ENCODE measurements at regions not wholly inside any gene's neighbourhood (a gene's known extent, or its start where the extent isn't known, plus 50 kb on each side); places are given as distances from the start of the nearest gene placed in this dataset.

DNA sequence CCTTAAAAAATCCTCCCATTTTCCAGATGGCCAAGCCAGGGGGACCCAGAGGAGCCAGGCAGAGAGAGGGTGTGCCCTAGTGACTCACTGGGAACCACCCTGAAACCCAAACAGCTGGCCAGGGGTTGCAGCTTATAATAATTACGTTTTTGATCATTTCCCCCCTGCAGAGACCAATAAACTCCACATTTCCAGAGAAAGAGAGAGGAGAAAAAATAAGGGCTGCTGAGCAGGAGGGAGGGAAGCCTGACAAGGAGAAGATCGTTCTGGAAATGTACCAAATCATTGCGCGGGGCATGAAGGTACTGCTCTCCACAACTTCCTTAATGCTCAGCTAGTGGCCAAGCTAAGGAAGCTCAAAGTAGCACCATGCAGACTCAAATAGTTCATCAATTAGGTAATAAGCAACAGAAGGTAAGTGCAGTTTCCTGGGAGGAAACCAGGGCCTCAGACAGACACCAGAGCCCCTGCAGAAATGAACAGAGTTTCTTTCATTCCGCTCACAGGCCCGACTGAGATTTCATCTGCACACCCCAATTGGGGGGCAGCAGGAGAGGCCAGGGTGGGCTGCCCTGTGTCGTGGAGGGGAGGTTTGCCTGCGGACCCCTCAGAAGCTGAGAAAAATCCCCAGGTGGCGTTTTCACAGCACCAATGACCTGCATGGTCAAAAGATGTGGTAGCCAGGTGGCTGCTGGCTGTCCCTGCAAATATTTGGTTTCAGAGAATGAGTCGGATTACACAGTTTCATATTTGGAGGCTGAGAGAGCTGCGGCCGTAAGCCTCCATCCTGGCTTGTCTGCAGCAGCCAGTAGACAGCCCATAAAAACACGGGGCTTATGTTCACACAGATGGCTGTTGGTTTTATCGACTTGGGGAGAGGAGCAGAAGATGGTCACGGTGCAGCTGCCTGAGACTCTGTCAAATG is 153.2 kb upstream of the LYZL2 start:
- Histone ChIP-seq H3K4me1 (ENCODE audit: control insufficient read depth, insufficient read depth, low read length) (peaks cover 53% of the 10 kb centered on the region), H3K9me3 (ENCODE audit: control insufficient read depth, insufficient read depth, low read length) (no peaks in the 10 kb centered on the region), H3K36me3 (ENCODE audit: control insufficient read depth, insufficient read depth, low read length) (no peaks in the 10 kb centered on the region), H3K27me3 (ENCODE audit: control insufficient read depth, insufficient read depth, low read length) (no peaks in the 10 kb centered on the region), H3K4me3 (ENCODE audit: low read depth, low read length) (no peak overlapping the region), H3K27ac (ENCODE audit: low read depth, low read length) (peak overlapping the region; percentile 93)
- WGBS (ENCODE audit: insufficient coverage): 51% methylated on average over 11 of the region's 15 CpGs
- peak in 2 of 6 donors; percentile 72 for DNase-seq (ENCODE audit: low read depth in 4 of 6, low spot score in 6 of 6)

DNA sequence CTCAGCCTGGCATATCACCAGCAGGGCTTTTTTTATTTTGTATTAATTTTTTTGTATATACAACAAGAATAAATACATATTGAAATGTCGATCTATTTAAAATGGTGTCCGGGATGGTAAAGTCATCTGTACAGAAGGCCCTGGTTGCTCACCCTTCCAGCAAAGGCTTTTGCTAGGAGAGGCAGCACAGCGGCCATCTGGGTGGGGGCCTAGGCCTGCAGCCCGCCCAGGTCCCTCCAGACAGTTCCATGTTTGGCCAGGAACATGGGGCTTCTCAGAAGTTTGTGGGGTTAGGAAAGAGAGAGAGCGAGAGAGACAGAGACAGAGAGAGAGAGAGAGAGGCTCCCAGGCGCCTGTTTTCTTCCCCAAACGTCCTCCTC is 152.6 kb upstream of the LYZL2 start:
- 47% methylated on average over 3 of the region's 7 CpGs for WGBS (ENCODE audit: insufficient coverage)
- H3K27ac ChIP-seq (ENCODE audit: low read depth, low read length): peak overlapping the region; percentile 93
- H3K27me3 ChIP-seq (ENCODE audit: control insufficient read depth, insufficient read depth, low read length): no peaks in the 10 kb centered on the region
- DNase-seq (ENCODE audit: low read depth in 4 of 6, low spot score in 6 of 6): no peak
- H3K9me3 ChIP-seq (ENCODE audit: control insufficient read depth, insufficient read depth, low read length): no peaks in the 10 kb centered on the region
- no peaks in the 10 kb centered on the region for H3K36me3 ChIP-seq (ENCODE audit: control insufficient read depth, insufficient read depth, low read length)
- peaks cover 53% of the 10 kb centered on the region for H3K4me1 ChIP-seq (ENCODE audit: control insufficient read depth, insufficient read depth, low read length)
- H3K4me3 ChIP-seq (ENCODE audit: low read depth, low read length): no peak overlapping the region

DNA sequence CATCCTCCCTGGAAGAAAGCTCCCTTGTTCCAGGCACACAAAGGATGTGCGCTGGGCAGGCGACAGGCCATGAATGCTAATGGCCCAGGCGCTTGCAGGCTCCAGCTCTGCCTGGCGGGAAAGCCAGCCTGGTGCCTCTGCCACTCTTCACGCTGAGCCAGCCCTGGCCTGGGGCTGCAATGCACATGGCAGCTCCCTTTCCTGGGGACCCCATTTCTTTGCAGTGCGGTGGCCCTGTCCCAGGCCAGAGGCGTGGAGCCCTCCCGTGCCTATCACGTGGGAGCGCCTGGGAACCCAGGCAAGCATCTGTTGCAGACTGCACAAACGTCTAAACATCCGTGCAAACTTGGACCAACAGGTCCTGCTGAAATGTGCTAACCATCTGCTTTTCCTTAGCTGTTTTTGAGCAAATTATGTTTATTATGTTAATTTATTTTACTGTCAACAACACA is 152.1 kb upstream of the LYZL2 start:
- peak; percentile 60 to 96 (median 81) for DNase-seq (ENCODE audit: low read depth in 4 of 6, low spot score in 6 of 6)

DNA sequence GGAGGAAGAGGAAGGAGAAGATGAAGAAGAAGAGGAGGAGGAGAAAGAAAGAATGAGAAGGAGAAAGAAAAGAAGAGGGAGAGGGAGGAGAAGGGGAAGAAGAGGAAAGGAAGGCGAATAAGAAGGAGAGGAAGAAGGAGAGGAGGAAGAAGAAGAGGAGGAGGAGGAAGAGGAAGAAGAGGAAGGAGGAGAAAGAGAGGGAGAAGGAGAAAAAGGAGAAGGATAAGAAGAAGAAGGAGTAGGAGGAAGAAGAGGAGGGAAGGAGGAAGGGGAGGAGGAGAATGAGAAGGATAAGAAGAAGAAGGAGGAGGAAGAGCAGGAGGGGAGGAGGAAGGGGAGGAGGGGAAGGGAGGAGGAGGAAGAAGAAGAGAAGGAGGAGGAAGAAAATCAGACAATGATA is 149.2 kb upstream of the LYZL2 start:
- H3K27ac ChIP-seq (ENCODE audit: low read depth, low read length): no peak overlapping the region
- H3K9me3 ChIP-seq (ENCODE audit: control insufficient read depth, insufficient read depth, low read length): no peaks in the 10 kb centered on the region
- no peak for DNase-seq (ENCODE audit: low read depth in 4 of 6, low spot score in 6 of 6)
- peaks cover 59% of the 10 kb centered on the region for H3K4me1 ChIP-seq (ENCODE audit: control insufficient read depth, insufficient read depth, low read length)
- 49% methylated on average over 1 of the region's 1 CpG for WGBS (ENCODE audit: insufficient coverage)
- H3K36me3 ChIP-seq (ENCODE audit: control insufficient read depth, insufficient read depth, low read length): no peaks in the 10 kb centered on the region
- H3K4me3 ChIP-seq (ENCODE audit: low read depth, low read length): no peak overlapping the region
- H3K27me3 ChIP-seq (ENCODE audit: control insufficient read depth, insufficient read depth, low read length): no peaks in the 10 kb centered on the region

More for the DNA sequence above, 152.1 kb upstream of the LYZL2 start:
- WGBS (ENCODE audit: insufficient coverage): 39% methylated on average over 11 of the region's 12 CpGs
- Histone ChIP-seq H3K36me3 (ENCODE audit: control insufficient read depth, insufficient read depth, low read length) (no peaks in the 10 kb centered on the region), H3K27ac (ENCODE audit: low read depth, low read length) (peak overlapping the region; percentile 93), H3K9me3 (ENCODE audit: control insufficient read depth, insufficient read depth, low read length) (no peaks in the 10 kb centered on the region), H3K4me3 (ENCODE audit: low read depth, low read length) (no peak overlapping the region), H3K4me1 (ENCODE audit: control insufficient read depth, insufficient read depth, low read length) (peaks cover 53% of the 10 kb centered on the region), H3K27me3 (ENCODE audit: control insufficient read depth, insufficient read depth, low read length) (no peaks in the 10 kb centered on the region)

DNA sequence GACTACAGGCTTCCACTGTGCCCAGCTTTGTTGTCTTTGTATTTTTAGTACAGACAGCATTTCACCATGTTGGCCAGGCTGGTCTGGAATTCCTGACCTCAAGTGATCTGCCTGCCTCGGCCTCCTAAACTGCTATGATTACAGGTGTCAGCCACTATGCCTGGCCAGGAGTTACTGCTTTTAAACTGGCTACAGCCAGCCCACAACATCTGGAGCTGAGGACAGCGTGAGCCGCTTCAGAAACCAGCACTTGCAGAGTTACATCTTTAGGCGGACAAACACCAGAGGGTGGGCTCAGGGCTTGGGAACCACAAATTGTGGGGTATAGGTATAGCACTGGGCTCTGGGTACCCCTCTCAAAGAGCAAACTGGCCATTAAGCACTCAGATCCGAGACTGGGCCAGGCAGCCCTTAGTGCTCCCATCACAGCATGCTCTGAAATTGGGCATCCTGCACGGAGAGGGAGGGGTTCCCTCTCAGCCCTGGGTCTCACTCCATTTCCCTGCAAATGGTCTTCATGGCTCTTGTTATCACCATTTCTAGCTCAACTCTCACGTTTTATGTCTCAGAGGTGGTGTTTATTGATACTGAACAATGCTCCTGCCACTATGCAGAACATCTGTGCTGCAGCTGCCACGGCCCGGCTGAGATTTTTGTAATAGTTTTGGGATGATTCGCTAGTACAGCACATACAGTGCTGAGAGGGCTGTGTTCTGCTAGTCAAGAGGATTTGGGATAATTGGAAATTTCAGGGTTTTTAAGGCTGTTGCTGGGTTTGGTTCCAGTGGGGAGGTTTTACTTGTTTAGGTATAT is 146.4 kb upstream of the LYZL2 start:
- DNase-seq (ENCODE audit: low read depth in 4 of 6, low spot score in 6 of 6): peak in 2 of 6 donors; percentile 22 to 90
- Histone ChIP-seq H3K4me1 (ENCODE audit: control insufficient read depth, insufficient read depth, low read length) (peaks cover 31% of the 10 kb centered on the region), H3K4me3 (ENCODE audit: low read depth, low read length) (no peak overlapping the region), H3K36me3 (ENCODE audit: control insufficient read depth, insufficient read depth, low read length) (no peaks in the 10 kb centered on the region), H3K27ac (ENCODE audit: low read depth, low read length) (peak overlapping the region; percentile 6), H3K27me3 (ENCODE audit: control insufficient read depth, insufficient read depth, low read length) (no peaks in the 10 kb centered on the region), H3K9me3 (ENCODE audit: control insufficient read depth, insufficient read depth, low read length) (peaks cover 6% of the 10 kb centered on the region)
- WGBS (ENCODE audit: insufficient coverage): 67% methylated on average over 8 of the region's 10 CpGs

DNA sequence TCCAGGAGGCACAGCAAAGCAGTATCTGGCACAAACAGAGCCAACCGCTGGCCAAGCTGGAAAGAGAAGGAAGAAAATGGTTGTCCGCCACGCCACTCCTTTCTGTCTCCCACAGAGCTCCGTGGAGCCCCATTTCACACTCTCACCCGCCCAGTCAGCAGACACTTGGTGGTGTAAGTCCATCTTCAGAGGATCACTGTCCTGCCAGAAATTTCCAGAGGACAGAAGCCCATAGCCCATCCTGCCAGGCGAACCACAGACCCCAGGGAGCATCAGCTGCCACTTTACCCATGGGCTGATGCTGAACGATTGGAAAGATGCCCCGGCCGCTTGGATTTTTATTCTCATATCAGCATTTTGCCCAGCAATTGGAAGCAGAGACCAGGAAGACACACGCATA is 144.7 kb upstream of the LYZL2 start:
- Histone ChIP-seq H3K4me3 (ENCODE audit: low read depth, low read length) (no peak overlapping the region), H3K27me3 (ENCODE audit: control insufficient read depth, insufficient read depth, low read length) (no peaks in the 10 kb centered on the region), H3K9me3 (ENCODE audit: control insufficient read depth, insufficient read depth, low read length) (peaks cover 16% of the 10 kb centered on the region), H3K4me1 (ENCODE audit: control insufficient read depth, insufficient read depth, low read length) (peaks cover 21% of the 10 kb centered on the region), H3K36me3 (ENCODE audit: control insufficient read depth, insufficient read depth, low read length) (no peaks in the 10 kb centered on the region), H3K27ac (ENCODE audit: low read depth, low read length) (peak overlapping the region; percentile 6)
- 73% methylated on average over 10 of the region's 10 CpGs for WGBS (ENCODE audit: insufficient coverage)
- DNase-seq (ENCODE audit: low read depth in 4 of 6, low spot score in 6 of 6): peak in 1 of 6 donors; percentile 23

DNA sequence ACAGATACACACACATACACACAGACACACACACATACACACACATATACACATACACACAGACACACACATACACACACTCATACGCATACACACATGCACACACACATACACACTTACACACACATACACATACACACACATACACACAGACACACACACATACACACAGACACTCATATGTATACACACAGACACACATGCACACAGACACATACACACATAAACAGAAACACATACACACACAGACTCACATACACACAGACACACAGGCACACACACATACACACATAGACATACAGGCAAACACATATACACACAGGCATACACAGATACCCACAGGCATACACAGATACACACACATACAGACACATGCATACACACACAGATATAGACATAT is 143.9 kb upstream of the LYZL2 start:
- DNase-seq (ENCODE audit: low read depth in 4 of 6, low spot score in 6 of 6): no peak
- H3K9me3 ChIP-seq (ENCODE audit: control insufficient read depth, insufficient read depth, low read length): peaks cover 16% of the 10 kb centered on the region
- H3K4me3 ChIP-seq (ENCODE audit: low read depth, low read length): no peak overlapping the region
- 73% methylated on average over 1 of the region's 1 CpG for WGBS (ENCODE audit: insufficient coverage)
- no peaks in the 10 kb centered on the region for H3K27me3 ChIP-seq (ENCODE audit: control insufficient read depth, insufficient read depth, low read length)
- peaks cover 21% of the 10 kb centered on the region for H3K4me1 ChIP-seq (ENCODE audit: control insufficient read depth, insufficient read depth, low read length)
- no peak overlapping the region for H3K27ac ChIP-seq (ENCODE audit: low read depth, low read length)
- H3K36me3 ChIP-seq (ENCODE audit: control insufficient read depth, insufficient read depth, low read length): no peaks in the 10 kb centered on the region

DNA sequence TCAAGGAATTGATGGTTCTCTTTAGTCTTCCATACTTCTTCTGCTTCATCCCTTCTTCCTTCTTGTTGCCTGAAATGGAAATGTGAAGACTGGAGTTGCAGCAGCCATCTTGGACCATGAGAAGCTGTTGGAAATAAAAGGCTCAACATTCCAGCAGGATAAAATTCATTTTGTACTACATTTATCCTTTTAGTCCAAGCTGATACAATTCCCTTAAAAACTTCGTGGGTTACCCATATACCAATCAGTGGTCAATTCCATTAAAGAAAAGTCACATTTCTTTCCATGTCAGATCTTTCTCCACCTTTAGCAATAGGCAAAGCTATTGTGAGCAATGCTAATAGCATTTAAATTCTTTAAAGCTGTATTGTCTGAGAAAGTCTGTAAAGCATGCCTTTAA is 141.3 kb upstream of the LYZL2 start:
- no peaks in the 10 kb centered on the region for H3K36me3 ChIP-seq (ENCODE audit: control insufficient read depth, insufficient read depth, low read length)
- H3K27ac ChIP-seq (ENCODE audit: low read depth, low read length): no peak overlapping the region
- H3K4me1 ChIP-seq (ENCODE audit: control insufficient read depth, insufficient read depth, low read length): peaks cover 16% of the 10 kb centered on the region
- H3K9me3 ChIP-seq (ENCODE audit: control insufficient read depth, insufficient read depth, low read length): peaks cover 16% of the 10 kb centered on the region
- no peaks in the 10 kb centered on the region for H3K27me3 ChIP-seq (ENCODE audit: control insufficient read depth, insufficient read depth, low read length)
- 57% methylated on average over 1 of the region's 1 CpG for WGBS (ENCODE audit: insufficient coverage)
- no peak overlapping the region for H3K4me3 ChIP-seq (ENCODE audit: low read depth, low read length)
- DNase-seq (ENCODE audit: low read depth in 4 of 6, low spot score in 6 of 6): no peak

DNA sequence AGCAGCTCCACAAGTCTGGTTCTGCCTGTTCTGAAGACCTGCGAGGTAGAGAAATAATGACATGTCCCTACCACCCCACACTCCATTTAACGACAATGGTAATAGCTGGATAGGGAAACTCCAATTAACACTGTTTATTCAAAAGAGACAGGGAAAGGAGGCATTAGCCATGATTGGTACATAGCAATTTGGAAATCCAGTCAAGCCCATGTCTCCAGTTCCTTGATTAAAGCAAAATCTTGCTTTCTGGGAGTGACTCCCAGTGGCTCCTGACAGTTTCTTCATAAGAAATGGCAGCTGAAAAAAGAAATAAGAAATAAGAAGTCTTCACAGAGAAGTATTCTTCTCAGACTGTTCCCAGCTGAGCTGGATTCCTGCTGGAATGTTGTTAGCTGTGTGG is 140.7 kb upstream of the LYZL2 start:
- WGBS (ENCODE audit: insufficient coverage): no CpG with 5 or more reads among the region's 2 CpGs
- Histone ChIP-seq H3K27me3 (ENCODE audit: control insufficient read depth, insufficient read depth, low read length) (no peaks in the 10 kb centered on the region), H3K4me1 (ENCODE audit: control insufficient read depth, insufficient read depth, low read length) (peaks cover 13% of the 10 kb centered on the region), H3K9me3 (ENCODE audit: control insufficient read depth, insufficient read depth, low read length) (peaks cover 16% of the 10 kb centered on the region), H3K36me3 (ENCODE audit: control insufficient read depth, insufficient read depth, low read length) (no peaks in the 10 kb centered on the region), H3K4me3 (ENCODE audit: low read depth, low read length) (no peak overlapping the region), H3K27ac (ENCODE audit: low read depth, low read length) (no peak overlapping the region)
- DNase-seq (ENCODE audit: low read depth in 4 of 6, low spot score in 6 of 6): no peak
